ENCODE measurements at regions not wholly inside any gene's neighbourhood (a gene's known extent, or its start where the extent isn't known, plus 50 kb on each side); places are given as distances from the start of the nearest gene placed in this dataset.
"Not testable (repeated sequence)": the region's sequence is repeated elsewhere in the genome, so short reads cannot be mapped to it uniquely, and the experiment has no call there.

- H3K27ac ChIP-seq, result no peak overlapping the region
- in situ Hi-C loops (cut with MboI; ENCODE audit: low pct_unique_long_range_greater_than_20kb in 2 of 9, low sequenced_read_pairs in 9 of 9, unreplicated experiment in 9 of 9), result no loop called here
- no peak for ATAC-seq (replicated peaks in 6 of 8)
- WGBS, 10 experiments, result 40 to 100% (median 100%) methylated on average over 1 to 2 of the region's 2 CpGs; no CpG with 5 or more reads in 5 of the 10 experiments
- H3K4me3 ChIP-seq, result no peak overlapping the region
- peaks cover 19 to 25% of the 10 kb centered on the region in 2 donors for H3K4me1 ChIP-seq (replicated peaks in 1 of 2)
Measured at GRCh38 chr10:31128536-31128935, 96.9 kb upstream of the ZNF438 start.

DNA sequence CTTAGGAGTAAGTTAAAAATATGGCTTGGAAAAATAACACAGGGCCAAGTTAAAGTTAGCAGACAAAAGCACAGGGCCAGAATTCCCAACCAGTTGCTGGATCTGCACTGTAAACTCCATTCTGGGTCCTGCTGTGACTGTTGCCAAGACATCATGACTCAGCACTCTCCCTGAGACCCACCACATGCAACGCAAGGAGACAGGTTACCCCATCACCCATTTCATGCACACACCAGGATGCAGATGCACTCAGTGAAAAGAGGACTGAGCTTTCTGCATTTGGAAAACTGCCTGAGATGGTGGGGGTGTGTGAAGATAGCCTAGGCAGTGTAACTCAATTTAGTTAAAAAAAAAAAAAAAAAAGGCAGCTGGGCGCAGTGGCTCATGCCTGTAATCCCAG is 97.6 kb upstream of the ZNF438 start:
- ATAC-seq (replicated peaks in 6 of 8), result peak; percentile 6 to 60 (median 15)
- Histone ChIP-seq H3K27ac (no peak overlapping the region), H3K4me3 (no peak overlapping the region), H3K4me1 (replicated peaks in 1 of 2) (peaks cover 13 to 17% of the 10 kb centered on the region in 2 donors)
- 0 to 43% (median 33%) methylated on average over 1 to 2 of the region's 2 CpGs; no CpG with 5 or more reads in 6 of the 10 experiments for WGBS, 10 experiments
- in situ Hi-C loops (cut with MboI; ENCODE audit: low pct_unique_long_range_greater_than_20kb in 2 of 9, low sequenced_read_pairs in 9 of 9, unreplicated experiment in 9 of 9), result no loop called here

DNA sequence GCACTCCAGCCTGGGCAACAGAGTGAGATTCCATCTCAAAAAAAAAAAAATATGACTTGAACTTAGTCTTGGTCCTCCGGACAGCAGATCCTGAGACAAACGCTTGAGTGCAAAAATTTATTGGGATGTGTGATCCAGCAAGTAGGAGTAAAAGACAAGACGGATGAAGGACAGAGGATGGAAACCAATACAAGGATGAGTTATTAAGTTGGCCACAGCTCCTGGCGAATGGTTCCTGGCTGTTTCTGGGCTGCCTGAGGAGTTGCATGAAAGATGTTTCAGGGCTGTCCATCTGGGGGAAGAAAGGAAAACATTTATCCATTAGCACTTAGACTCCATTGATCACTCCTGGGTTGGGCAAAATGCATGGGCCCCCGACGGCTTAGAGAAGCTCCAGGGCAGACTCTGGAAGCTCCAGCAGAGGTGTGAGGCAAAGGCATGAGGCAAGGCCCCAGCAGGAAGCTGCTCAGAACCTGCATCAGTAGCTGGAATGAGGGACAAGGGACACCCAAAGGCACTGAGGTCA is 98.3 kb upstream of the ZNF438 start:
- in situ Hi-C loops (cut with MboI; ENCODE audit: low pct_unique_long_range_greater_than_20kb in 2 of 9, low sequenced_read_pairs in 9 of 9, unreplicated experiment in 9 of 9), result no loop called here

DNA sequence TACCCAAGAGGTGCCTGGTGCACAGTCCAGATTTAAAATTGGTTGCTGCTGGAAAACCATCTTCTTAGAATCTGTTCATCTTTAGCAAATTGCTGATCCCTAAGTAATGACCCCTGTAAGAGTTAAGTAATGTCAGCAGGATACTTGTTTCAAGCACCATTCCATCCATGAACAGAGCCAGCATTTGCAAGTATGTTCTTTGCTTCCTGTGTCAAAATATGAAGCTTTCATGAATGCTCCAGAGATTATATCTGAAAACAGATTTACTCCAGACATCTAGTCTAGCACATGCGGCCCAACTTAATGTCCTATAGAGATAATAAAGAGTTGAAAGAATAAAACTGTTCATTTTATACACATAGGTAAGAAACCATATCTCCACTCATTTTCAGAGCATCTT is 98.7 kb upstream of the ZNF438 start:
- no peak for ATAC-seq (replicated peaks in 6 of 8)
- WGBS, 10 experiments, result 55 to 100% (median 83%) methylated on average over 1 of the region's 1 CpG; no CpG with 5 or more reads in 3 of the 10 experiments
- in situ Hi-C loops (cut with MboI; ENCODE audit: low pct_unique_long_range_greater_than_20kb in 2 of 9, low sequenced_read_pairs in 9 of 9, unreplicated experiment in 9 of 9), result no loop called here
- no peak overlapping the region for H3K27ac ChIP-seq
- peaks cover 22 to 25% of the 10 kb centered on the region in 2 donors for H3K4me1 ChIP-seq (replicated peaks in 1 of 2)
- no peak overlapping the region for H3K4me3 ChIP-seq

More for the DNA sequence above, 98.3 kb upstream of the ZNF438 start:
- WGBS, 10 experiments, result 38 to 100% (median 87%) methylated on average over 1 to 5 of the region's 6 CpGs; no CpG with 5 or more reads in 2 of the 10 experiments
- Histone ChIP-seq H3K4me3 (no peak overlapping the region), H3K4me1 (replicated peaks in 1 of 2) (peaks cover 17 to 21% of the 10 kb centered on the region in 2 donors), H3K27ac (no peak overlapping the region)
- ATAC-seq (replicated peaks in 6 of 8), result no peak

DNA sequence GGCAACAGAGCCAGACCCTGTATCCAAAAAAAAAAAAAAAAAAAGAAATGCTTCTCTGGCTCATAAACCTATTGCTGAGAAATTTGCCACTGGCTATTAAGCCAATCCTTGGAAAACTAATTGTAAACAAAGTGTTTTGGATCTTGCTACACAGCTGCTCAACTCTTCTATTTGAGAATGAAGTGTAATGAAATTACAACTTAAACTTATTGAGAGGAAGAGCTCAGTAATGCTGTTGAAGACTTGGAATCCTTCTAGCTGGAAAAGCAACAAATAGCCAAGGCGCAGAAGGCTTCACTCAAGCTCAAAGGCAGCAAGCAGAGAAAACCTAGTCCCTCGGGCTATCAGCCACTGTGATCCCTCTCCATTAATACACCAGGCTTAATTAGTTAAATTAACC is 99.6 kb upstream of the ZNF438 start:
- in situ Hi-C loops (cut with MboI; ENCODE audit: low pct_unique_long_range_greater_than_20kb in 2 of 9, low sequenced_read_pairs in 9 of 9, unreplicated experiment in 9 of 9), result no loop called here
- H3K4me3 ChIP-seq, result no peak overlapping the region
- WGBS, 10 experiments, result 50 to 100% (median 88%) methylated on average over 1 to 2 of the region's 2 CpGs; no CpG with 5 or more reads in 2 of the 10 experiments
- H3K27ac ChIP-seq, result no peak overlapping the region
- peaks cover 30 to 33% of the 10 kb centered on the region in 2 donors for H3K4me1 ChIP-seq (replicated peaks in 1 of 2)
- ATAC-seq (replicated peaks in 6 of 8), result no peak

GRCh38 chr10:31132681-31133244 is 101.1 kb upstream of the ZNF438 start:
- no peak overlapping the region for H3K4me3 ChIP-seq
- in situ Hi-C loops (cut with MboI; ENCODE audit: low pct_unique_long_range_greater_than_20kb in 2 of 9, low sequenced_read_pairs in 9 of 9, unreplicated experiment in 9 of 9), result no loop called here
- 40 to 100% (median 100%) methylated on average over 1 to 3 of the region's 6 CpGs; no CpG with 5 or more reads in 3 of the 10 experiments for WGBS, 10 experiments
- no peak for ATAC-seq (replicated peaks in 6 of 8)
- peak overlapping the region; percentile 95 to 97 for H3K27ac ChIP-seq
- peaks cover 30 to 33% of the 10 kb centered on the region in 2 donors for H3K4me1 ChIP-seq (replicated peaks in 1 of 2)

DNA sequence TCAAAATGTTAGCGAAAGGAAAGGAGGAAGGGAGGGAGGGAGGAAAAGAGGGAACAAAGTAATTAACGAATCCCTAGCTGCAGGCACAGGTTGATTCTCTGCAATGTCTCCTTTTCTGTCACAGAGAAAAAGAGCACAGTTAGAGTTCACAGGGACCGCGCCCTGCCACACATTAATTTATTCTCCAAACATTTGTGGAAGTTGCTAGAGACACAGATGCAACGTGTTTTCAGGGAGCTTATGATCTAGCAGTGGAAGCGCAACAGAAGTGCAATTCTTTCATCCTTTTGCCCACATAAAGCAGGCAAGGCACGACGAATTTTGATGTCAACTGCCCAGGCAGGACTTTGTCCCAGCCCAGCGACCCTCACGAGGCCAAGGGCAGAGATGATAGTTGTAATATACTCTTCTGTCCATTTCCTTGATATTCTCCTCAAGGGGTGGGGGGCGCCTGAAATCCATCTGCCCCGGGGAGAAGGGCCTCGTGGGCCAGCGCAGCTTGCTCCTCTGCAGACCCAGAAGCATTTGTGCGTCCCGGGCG is 101.7 kb upstream of the ZNF438 start:
- peak in 3 of 8 experiments; percentile 0 to 56 (median 6) for ATAC-seq (replicated peaks in 6 of 8)
- Histone ChIP-seq H3K4me3 (peak overlapping the region; percentile 7 to 37 (median 30)), H3K4me1 (replicated peaks in 1 of 2) (peaks cover 30 to 33% of the 10 kb centered on the region in 2 donors), H3K27ac (peak overlapping the region; percentile 95 to 97)
- 20 to 100% (median 59%) methylated on average over 1 to 7 of the region's 17 CpGs; no CpG with 5 or more reads in 2 of the 10 experiments for WGBS, 10 experiments
- in situ Hi-C loops (cut with MboI; ENCODE audit: low pct_unique_long_range_greater_than_20kb in 2 of 9, low sequenced_read_pairs in 9 of 9, unreplicated experiment in 9 of 9), result no loop called here

DNA sequence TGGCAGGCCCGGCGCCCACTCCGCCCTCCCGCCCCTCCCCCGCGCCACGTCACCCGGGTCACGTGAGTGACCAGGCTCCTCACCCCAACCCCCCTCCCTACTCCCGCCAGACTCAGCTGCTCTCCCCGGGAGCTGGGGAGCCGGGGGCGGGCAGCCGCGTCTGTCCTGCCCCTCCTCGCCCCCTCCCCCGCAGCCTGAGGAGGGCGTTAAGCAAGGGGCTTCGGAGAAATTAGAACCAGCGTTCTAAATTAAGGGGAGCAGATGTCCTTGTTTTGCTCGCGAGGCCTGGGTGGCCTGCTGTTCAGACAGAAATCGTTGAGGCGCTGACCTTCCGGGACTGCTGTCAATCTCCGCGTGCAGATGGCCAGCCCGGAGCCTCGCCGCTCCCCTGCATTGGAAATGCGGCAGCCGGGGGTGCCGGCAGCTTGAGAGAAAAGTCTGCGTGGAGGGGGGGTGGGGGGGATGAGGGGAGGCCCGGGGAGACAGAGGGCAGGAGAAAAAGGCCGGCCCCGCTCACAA is 102.2 kb upstream of the ZNF438 start:
- peak overlapping the region; percentile 23 to 38 (median 36) for H3K4me3 ChIP-seq
- no CpG with 5 or more reads among the region's 37 CpGs for WGBS, 10 experiments
- peak; percentile 76 to 84 (median 78) for ATAC-seq (replicated peaks in 6 of 8)
- H3K27ac ChIP-seq, result peak overlapping the region; percentile 95 to 97
- H3K4me1 ChIP-seq (replicated peaks in 1 of 2), result peaks cover 30 to 33% of the 10 kb centered on the region in 2 donors
- in situ Hi-C loops (cut with MboI; ENCODE audit: low pct_unique_long_range_greater_than_20kb in 2 of 9, low sequenced_read_pairs in 9 of 9, unreplicated experiment in 9 of 9), result no loop called here

DNA sequence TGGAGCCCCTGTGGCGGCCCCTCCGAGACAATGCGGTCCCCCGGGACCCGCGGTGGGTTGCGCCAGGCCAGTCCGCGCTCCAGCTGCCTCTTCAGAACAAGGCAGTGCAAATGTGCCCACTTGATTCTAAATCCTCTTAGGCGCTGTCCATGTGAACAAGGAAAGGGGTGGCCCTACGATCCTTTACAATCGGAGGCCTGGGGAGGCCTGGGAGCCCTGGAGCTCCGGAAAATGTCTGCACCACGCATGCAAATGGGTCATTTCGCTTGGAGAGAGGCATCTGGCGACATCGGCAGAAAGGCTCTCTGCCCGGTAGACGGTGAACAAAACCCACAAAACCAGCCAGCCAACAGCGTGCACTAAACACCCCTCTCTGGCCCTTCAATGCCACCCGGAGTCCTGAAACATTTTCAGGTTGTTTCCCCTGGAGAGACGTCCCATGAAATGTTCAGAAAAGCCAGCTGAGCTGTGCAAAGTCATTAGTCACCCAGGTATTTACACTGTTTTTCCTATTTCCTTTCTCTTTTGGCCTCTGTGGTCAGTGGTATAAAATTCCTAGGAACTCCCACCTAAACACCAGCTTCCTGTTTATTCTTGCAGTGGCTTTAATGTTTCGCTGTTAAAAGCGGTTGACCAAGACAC is 102.8 kb upstream of the ZNF438 start:
- Histone ChIP-seq H3K4me3 (peak overlapping the region; percentile 23 to 38 (median 36)), H3K4me1 (replicated peaks in 1 of 2) (peaks cover 29 to 30% of the 10 kb centered on the region in 2 donors), H3K27ac (peak overlapping the region; percentile 95 to 97)
- in situ Hi-C loops (cut with MboI; ENCODE audit: low pct_unique_long_range_greater_than_20kb in 2 of 9, low sequenced_read_pairs in 9 of 9, unreplicated experiment in 9 of 9), result no loop called here
- peak in 6 of 8 experiments; percentile 37 to 86 (median 84) for ATAC-seq (replicated peaks in 6 of 8)
- 0 to 100% (median 16%) methylated on average over 2 to 12 of the region's 24 CpGs; no CpG with 5 or more reads in 2 of the 10 experiments for WGBS, 10 experiments

DNA sequence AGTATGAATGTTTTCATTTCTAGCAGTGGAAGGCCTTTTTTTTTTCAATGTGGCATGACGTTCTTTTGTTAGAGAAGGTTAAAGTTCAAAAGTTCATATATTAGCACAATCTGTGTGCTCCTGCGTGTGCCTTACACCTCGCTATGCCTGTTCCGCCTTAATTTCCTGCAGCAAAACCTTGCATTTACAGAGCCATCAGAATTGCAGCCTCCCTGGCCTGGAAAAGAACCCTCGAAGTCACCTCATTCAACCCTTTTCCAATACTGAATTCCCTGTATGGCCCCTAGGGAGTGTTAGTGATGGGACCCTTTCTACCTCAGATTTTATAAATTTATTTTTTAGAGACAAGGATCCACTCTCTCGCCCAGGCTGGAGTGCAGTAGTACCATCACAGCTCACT is 103.5 kb upstream of the ZNF438 start:
- Histone ChIP-seq H3K27ac (peak overlapping the region; percentile 95 to 97), H3K4me3 (peak overlapping the region in 4 of 5 donors; percentile 30 to 38 (median 36)), H3K4me1 (replicated peaks in 1 of 2) (peaks cover 30 to 33% of the 10 kb centered on the region in 2 donors)
- 8 to 100% (median 25%) methylated on average over 1 to 5 of the region's 6 CpGs for WGBS, 10 experiments
- ATAC-seq (replicated peaks in 6 of 8), result no peak
- in situ Hi-C loops (cut with MboI; ENCODE audit: low pct_unique_long_range_greater_than_20kb in 2 of 9, low sequenced_read_pairs in 9 of 9, unreplicated experiment in 9 of 9), result no loop called here

DNA sequence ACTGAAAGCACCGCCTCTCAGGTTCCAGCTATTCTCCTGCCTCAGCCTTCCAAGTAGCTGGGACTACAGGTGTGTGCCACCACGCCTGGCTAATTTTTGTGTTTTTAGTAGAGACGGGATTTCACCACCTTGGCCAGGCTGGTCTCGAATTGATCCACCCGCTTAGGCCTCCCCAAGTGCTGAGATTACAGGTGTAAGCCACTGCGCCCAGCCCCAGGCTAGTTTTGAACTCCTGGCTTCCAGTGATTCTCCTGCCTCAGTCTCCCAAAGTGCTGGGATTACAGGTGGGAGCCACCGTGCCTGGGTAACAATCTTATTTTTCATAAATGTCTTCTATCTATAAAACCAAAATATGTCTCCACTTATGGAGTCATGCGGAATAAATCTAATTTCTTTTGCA is 104.1 kb upstream of the ZNF438 start:
- H3K4me1 ChIP-seq (replicated peaks in 1 of 2), result peaks cover 34 to 39% of the 10 kb centered on the region in 2 donors
- 71 to 100% (median 100%) methylated on average over 1 to 7 of the region's 8 CpGs; no CpG with 5 or more reads in 1 of the 10 experiments for WGBS, 10 experiments
- in situ Hi-C loops (cut with MboI; ENCODE audit: low pct_unique_long_range_greater_than_20kb in 2 of 9, low sequenced_read_pairs in 9 of 9, unreplicated experiment in 9 of 9); ATAC-seq (replicated peaks in 6 of 8); H3K4me3 ChIP-seq: not testable (repeated sequence)
- H3K27ac ChIP-seq, result peak overlapping the region; percentile 95 to 97

GRCh38 chr10:31136386-31136785 is 104.7 kb upstream of the ZNF438 start:
- ATAC-seq (replicated peaks in 6 of 8), result no peak
- Histone ChIP-seq H3K4me3 (no peak overlapping the region), H3K4me1 (replicated peaks in 1 of 2) (peaks cover 40 to 45% of the 10 kb centered on the region in 2 donors), H3K27ac (no peak overlapping the region)
- WGBS, 10 experiments, result 29 to 100% (median 83%) methylated on average over 1 to 4 of the region's 4 CpGs; no CpG with 5 or more reads in 2 of the 10 experiments
- in situ Hi-C loops (cut with MboI; ENCODE audit: low pct_unique_long_range_greater_than_20kb in 2 of 9, low sequenced_read_pairs in 9 of 9, unreplicated experiment in 9 of 9), result no loop called here

All from motor neuron (in vitro differentiated cells).